NCI-H1694 treated with DMSO at 0.1 percent for 48 hours (cell line): ENCODE measurements at regions not wholly inside any gene's neighbourhood (a gene's known extent, or its start where the extent isn't known, plus 50 kb on each side); places are given as distances from the start of the nearest gene placed in this dataset.

Experiments
- DNase-seq: peaks from one replicate; lab custom pipeline; 2025; lab: John Stamatoyannopoulos, UW

DNA sequence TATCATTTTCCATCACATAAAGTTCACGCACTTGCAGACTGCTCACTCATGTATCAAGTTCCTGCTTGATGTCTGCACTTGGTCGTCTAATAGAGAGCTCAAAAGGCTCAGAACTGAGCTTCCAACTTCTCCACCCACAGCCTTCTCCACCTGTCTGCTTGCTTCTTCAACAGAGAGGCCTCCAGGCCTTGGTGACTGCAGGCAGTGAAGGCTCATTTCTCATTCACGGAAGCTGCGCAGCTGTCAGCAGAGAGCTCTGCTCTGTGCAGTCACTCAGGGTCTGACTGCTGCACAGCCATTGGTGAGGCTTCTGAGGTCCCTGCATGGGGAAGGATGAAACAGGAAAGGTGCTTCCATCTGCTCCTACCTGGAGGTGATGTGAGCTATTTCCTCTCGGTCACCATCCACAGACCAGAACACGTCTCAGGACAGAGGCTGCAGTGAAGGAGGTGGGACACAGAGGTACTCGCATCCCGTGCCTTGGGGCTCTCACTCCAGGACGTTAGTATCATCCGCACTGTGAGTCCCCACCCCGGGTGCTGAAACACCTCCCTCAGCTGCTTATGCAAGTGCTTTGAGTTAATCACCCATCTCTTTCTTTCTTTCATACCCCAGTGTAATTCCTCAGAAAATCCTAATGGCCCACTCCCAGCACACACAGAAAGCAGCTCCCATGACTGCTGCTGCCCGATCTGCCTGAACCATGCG is 126.2 kb downstream of the TMEM18 start:
- no peak for DNase-seq

- DNase-seq: no peak
Measured at GRCh38 chr2:545711-546650, 131.2 kb downstream of the TMEM18 start.

- DNase-seq: no peak
Measured at GRCh38 chr2:545228-545627, 132.0 kb downstream of the TMEM18 start.

DNA sequence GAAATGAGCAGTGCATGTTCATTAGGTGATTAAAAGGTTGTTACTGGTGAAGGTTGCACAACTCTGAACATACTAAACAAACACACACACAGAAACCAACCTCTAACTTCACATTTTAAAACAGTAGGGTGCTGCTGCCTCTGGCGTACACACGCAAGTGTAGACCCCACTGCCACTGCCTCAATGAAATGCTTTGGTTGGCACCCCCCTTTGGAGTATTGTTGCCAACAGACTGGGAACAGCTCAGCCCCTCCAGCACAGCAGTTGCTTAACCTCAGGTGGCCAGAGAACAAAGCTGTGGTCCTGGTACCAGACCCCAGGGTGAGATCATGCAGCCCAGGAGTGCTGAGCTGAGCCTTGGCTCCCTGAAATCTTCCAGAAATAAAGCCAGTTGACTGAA is 138.6 kb downstream of the TMEM18 start:
- no peak for DNase-seq

GRCh38 chr2:535222-535621 is 142.0 kb downstream of the TMEM18 start:
- no peak for DNase-seq

- DNase-seq: no peak
Measured at GRCh38 chr2:529852-530251, 147.4 kb downstream of the TMEM18 start.

DNA sequence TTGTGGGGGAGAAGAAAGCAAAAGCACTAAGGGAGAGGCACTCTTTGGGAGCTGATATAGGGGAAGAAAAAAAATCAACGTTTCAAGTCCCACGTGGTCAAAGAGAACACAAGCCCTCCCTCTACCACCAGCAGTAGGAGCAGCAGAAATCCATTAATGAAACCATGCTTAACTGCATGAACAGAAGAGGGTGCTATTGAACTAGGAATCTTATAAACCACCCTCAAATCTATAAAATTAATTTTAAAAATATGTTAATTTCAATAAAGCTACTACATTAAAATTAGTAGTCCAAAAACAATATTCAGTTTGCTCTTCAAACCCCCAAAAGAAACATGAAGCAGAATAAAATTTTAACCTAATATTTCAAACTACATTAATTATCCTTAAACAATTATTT is 147.8 kb downstream of the TMEM18 start:
- DNase-seq: peak; percentile 9

GRCh38 chr2:527581-527980 is 149.6 kb downstream of the TMEM18 start:
- DNase-seq: no peak

DNA sequence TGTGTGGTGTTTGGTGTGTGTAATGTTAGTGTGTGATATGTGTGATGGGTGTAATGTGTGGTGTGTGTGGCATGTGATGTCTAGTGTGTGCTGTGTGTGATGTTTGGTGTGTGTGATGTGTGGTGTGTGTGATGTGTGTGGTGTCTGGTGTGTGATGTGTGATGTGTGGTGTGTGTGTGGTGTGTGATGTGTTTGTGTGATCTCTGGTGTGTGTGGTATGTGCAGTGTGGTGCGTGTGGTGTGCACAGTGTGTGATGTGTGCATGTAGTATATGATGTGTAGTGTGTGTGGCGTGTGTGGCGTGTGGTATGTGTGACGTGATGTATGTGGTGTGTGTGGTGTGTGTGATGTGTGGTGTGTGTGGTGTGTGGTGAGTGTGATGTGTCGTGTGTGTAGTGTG is 150.3 kb downstream of the TMEM18 start:
- DNase-seq: no peak

GRCh38 chr2:525611-526010 is 151.6 kb downstream of the TMEM18 start:
- no peak for DNase-seq

DNA sequence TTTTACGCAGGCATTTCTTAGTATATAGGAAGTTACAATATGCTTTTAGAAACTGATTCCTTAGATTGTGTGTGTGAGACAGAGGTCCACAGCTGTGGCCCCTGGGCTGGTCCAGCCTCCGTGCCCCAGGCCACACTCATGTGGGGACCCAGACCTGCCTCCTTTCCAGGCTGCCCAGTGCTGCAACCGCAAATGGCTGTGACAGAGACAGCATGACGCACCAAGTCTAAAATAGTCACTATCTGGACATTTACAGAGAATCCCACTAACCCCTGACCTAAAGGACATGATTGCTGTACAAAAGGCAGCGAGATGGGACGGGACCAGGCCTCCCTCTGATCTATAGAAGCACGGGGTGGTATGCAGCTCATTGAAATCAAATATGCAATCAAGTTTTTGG is 152.2 kb downstream of the TMEM18 start:
- no peak for DNase-seq

DNA sequence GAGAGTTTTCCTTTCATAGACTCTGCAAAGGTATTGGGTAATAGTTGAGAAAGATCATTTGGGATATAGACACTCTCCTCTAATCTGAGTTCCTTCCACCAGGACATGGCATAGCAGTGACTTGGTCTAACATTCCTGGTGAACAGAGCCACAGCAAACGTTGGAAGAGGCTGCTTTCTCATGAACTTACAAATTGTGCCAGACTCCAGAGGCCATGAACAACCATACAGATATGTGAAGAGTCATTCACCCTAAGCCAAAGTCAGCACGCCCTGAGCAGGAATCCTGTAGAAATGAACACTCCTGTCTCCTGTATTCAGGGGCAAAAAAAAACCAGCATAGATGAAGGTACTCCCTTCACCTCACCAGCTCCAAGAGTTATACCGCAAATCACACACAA is 152.8 kb downstream of the TMEM18 start:
- DNase-seq: no peak

GRCh38 chr2:523698-524270 is 153.4 kb downstream of the TMEM18 start:
- DNase-seq: no peak

GRCh38 chr2:522776-523175 is 154.4 kb downstream of the TMEM18 start:
- no peak for DNase-seq

DNA sequence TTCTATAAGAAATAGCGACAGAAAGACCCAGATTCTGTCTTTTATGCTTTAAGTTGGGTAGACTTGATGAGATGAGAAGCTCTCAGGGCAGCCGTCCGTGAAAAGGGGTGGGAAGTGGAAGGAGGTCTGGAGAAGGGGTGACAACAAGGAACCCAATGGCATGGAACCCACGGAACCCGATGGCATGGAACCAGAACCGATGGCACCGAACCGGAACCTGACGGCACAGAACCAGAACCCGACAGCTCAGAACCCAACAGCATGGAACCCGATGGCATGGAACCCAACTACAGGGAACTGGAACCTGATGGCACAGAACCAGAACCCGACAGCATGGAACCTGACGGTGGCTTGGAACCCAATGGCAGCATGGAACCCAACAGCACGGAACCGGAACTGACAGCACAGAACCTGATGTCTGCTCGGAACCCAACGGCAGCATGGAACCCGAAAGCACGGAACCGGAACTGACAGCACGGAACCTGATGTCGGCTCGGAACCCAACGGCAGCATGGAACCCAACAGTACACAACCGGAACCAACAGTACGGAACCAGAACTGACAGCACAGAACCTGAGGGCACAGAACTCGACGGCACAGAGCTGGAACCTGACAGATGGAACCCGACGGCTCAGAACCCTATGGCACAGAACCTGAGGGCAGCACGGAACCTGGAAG is 155.2 kb downstream of the TMEM18 start:
- DNase-seq: no peak

DNA sequence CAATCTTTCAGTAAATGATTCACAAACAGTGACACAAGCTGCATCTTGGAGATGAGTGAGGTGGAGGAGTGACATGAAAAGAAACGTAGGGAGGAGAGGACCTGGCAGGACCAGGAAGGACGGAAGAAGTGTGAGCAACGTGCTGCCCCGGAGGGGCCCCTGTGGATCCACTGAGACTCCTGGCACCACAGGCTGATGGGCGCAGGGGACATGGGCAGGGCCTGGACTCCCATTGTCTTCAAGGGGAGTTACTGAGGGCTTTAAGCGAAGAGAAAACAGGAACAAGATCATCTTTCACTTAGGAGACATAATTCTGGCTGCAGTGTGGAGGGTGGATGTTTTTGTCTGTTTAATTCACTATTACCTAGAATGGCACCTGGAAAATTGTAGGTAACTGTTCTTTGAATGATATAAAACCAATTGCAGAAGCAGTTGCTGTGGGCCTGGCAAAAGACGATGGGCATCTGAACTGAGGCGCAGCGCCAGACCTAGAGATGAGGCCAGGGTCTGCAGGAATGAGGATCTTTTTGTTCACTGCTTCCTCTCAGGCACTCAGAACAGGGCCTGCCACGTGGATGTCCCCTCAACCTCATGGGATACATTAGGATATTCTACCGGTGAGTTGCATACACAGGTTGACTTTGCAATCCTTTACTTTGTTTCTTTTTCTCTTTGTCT is 156.4 kb downstream of the TMEM18 start:
- no peak for DNase-seq

GRCh38 chr2:516944-517343 is 160.3 kb downstream of the TMEM18 start:
- no peak for DNase-seq

GRCh38 chr2:516131-516530 is 161.1 kb downstream of the TMEM18 start:
- no peak for DNase-seq

- DNase-seq: no peak
Measured at GRCh38 chr2:515441-516127, 161.6 kb downstream of the TMEM18 start.

DNA sequence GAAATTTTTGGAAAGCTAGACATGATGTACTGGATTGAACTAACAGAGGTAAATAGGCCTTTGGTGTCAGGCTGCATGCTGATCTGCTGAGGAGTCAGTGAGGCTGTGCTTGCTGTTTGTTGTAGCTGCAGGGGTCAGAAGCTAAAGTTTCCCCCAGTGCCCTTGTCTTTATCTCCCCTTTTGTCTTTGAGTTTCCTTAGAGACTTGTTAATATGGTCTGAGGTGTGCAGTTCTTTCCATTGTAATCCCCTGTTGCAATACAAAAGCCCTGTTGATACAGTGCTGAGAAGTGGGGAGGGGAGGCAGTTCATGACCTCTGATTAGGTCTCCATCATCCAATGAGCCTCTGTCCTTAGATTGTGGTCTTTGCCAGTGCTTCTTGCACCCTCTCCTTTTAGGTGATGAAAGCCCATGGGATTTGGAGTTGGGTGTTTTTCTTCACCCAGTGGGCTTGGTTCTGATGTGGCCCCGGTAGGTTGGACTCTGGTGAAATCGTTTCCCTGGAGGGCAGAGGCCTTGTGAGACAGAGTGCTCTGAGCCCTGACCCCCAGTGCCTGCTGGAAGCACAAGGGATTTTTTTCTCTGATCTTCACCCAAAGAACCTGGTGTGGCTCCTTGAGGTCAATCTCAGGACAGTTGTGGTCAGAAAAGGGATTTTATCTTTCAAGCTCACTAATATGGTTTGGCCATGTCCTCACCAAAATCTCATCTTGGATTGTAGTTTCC is 163.1 kb downstream of the TMEM18 start:
- no peak for DNase-seq

GRCh38 chr2:510839-511238 is 166.4 kb downstream of the TMEM18 start:
- DNase-seq: no peak
